H1 (cell line): ENCODE measurements at regions not wholly inside any gene's neighbourhood (a gene's known extent, or its start where the extent isn't known, plus 50 kb on each side); places are given as distances from the start of the nearest gene placed in this dataset.

ENCODE experiments used
- CTCF ChIA-PET: fragments of 300-600 bp; sonication (Branson Sonifier 250); formaldehyde crosslinking; loops from one replicate; lab custom pipeline; 2021; ENCODE audit not compliant: partially characterized antibody; lab: Charles Lee
- POLR2A ChIA-PET: fragments of 300-600 bp; sonication (Branson Sonifier 250); formaldehyde crosslinking; loops from one replicate; lab custom pipeline; 2021; ENCODE audit warnings: inconsistent platforms; ENCODE audit not compliant: partially characterized antibody; lab: Charles Lee
- DNase-seq, 2 experiments: peaks; one replicate each; pipeline versions ENCODE4 v3.0.0 to v3.0.0-alpha.2; 2010 to 2022; ENCODE audit warnings: low spot score in 2 of 2, low read depth in 1 of 2, mixed read lengths in 1 of 2
- FAIRE-seq: peaks from 2 replicates; lab custom pipeline; 2011; peaks lifted over from hg19 to GRCh38; lab: Jason Lieb, UNC
- H2AFZ ChIP-seq: 2 replicates; pipeline ENCODE4 v1.8.1; 2012; ENCODE audit warnings: low read length, inconsistent platforms
- H2AK5ac ChIP-seq: 2 replicates; pipeline ENCODE4 v1.6.1; 2013; ENCODE audit warnings: low read depth, low read length
- H2BK120ac ChIP-seq: replicated peaks from 2 replicates; pipeline ENCODE3; 2013; ENCODE audit warnings: low read depth, low read length, inconsistent platforms
- H2BK12ac ChIP-seq: 2 replicates; pipeline ENCODE4 v1.6.1; 2013; ENCODE audit warnings: low read depth, low read length
- H2BK15ac ChIP-seq: 2 replicates; pipeline ENCODE4 v1.6.1; 2013; ENCODE audit warnings: low read length
- H2BK20ac ChIP-seq: 2 replicates; pipeline ENCODE4 v1.6.1; 2013; ENCODE audit warnings: low read length
- H2BK5ac ChIP-seq: 2 replicates; pipeline ENCODE4 v1.6.1; 2013; ENCODE audit warnings: low read depth, low read length
- H3K14ac ChIP-seq: 2 replicates; pipeline ENCODE4 v1.6.1; 2013; ENCODE audit warnings: inconsistent platforms; ENCODE audit not compliant: insufficient read length
- H3K18ac ChIP-seq: 2 replicates; pipeline ENCODE4 v1.6.1; 2013; ENCODE audit warnings: low read length; ENCODE audit errors: extremely low read depth
- H3K23ac ChIP-seq: 2 replicates; pipeline ENCODE4 v1.6.1; 2013; ENCODE audit warnings: inconsistent platforms; ENCODE audit not compliant: insufficient read length
- H3K23me2 ChIP-seq: 2 replicates; pipeline ENCODE4 v1.6.1; 2013; ENCODE audit warnings: low read depth, low read length
- H3K27ac ChIP-seq: 2 replicates; pipeline ENCODE4 v1.6.1; 2011; ENCODE audit warnings: low read depth, low read length, inconsistent platforms
- H3K27me3 ChIP-seq, 4 experiments: replicated peaks in 1 of 4; 1 replicate in 1 of 4; 2 replicates in 3 of 4; pipeline versions ENCODE4 v1.6.1 to v1.8.1; 2011 to 2013; ENCODE audit warnings: low read length in 3 of 4, mild to moderate bottlenecking in 3 of 4, inconsistent platforms in 2 of 4, mixed read lengths in 2 of 4, moderate library complexity in 1 of 4; ENCODE audit not compliant: control insufficient read depth in 3 of 4, insufficient read depth in 3 of 4; ENCODE audit errors: extremely low read depth in 1 of 4
- H3K36me3 ChIP-seq, 4 experiments: 2 replicates each; pipeline versions ENCODE4 v1.6.1 to v1.8.1; 2011 to 2013; ENCODE audit warnings: mild to moderate bottlenecking in 4 of 4, low read length in 3 of 4, moderate library complexity in 2 of 4, control low read depth in 1 of 4, inconsistent platforms in 1 of 4; ENCODE audit not compliant: insufficient read depth in 4 of 4, control insufficient read depth in 2 of 4
- H3K4ac ChIP-seq: replicated peaks from 2 replicates; pipeline ENCODE3; 2013; ENCODE audit warnings: low read length, low read depth, mixed read lengths, inconsistent platforms; ENCODE audit not compliant: insufficient read length
- H3K4me1 ChIP-seq, 4 experiments: replicated peaks in 1 of 4; 1 replicate in 1 of 4; 2 replicates in 3 of 4; pipeline versions ENCODE4 v1.6.1 to v1.8.1; 2011 to 2013; ENCODE audit warnings: low read length in 3 of 4, inconsistent platforms in 2 of 4, mixed read lengths in 1 of 4; ENCODE audit not compliant: insufficient read depth in 4 of 4, control insufficient read depth in 3 of 4
- H3K4me2 ChIP-seq, 2 experiments: 2 replicates each; pipeline versions ENCODE4 v1.6.1 to v1.8.1; 2011 to 2013; ENCODE audit warnings: low read depth in 2 of 2, low read length in 2 of 2, control low read depth in 1 of 2, inconsistent platforms in 1 of 2, mild to moderate bottlenecking in 1 of 2; ENCODE audit not compliant: insufficient read depth in 1 of 2
- H3K4me3 ChIP-seq, 4 experiments: fragments of 200-600, 300-600 bp in 1 of 4; sonication (generic), shearing (Covaris generic), sonication (Bioruptor Twin) in 1 of 4; 2 replicates each; pipeline versions ENCODE4 v1.5.1 to v1.8.1; 2011 to 2016; ENCODE audit warnings: low read length in 4 of 4, low read depth in 3 of 4, control low read depth in 2 of 4, inconsistent platforms in 2 of 4, mild to moderate bottlenecking in 2 of 4, mixed read lengths in 1 of 4, moderate library complexity in 1 of 4; ENCODE audit not compliant: insufficient read depth in 2 of 4; ENCODE audit errors: extremely low read depth in 1 of 4
- H3K56ac ChIP-seq: replicated peaks from 2 replicates; pipeline ENCODE3; 2013; ENCODE audit warnings: low read depth, mild to moderate bottlenecking, mixed read lengths, low read length, inconsistent platforms; ENCODE audit not compliant: insufficient read length
- H3K79me1 ChIP-seq: 2 replicates; pipeline ENCODE4 v1.6.1; 2013; ENCODE audit warnings: low read depth, low read length, control low read depth
- H3K79me2 ChIP-seq, 2 experiments: 2 replicates each; pipeline versions ENCODE4 v1.6.1 to v1.8.1; 2012 to 2013; ENCODE audit warnings: low read length in 2 of 2, mild to moderate bottlenecking in 2 of 2, inconsistent platforms in 1 of 2; ENCODE audit not compliant: insufficient read depth in 2 of 2, control insufficient read depth in 1 of 2
- H3K9ac ChIP-seq, 4 experiments: replicated peaks in 1 of 4; 1 replicate in 1 of 4; 2 replicates in 3 of 4; pipeline versions ENCODE4 v1.6.1 to v1.8.1; 2011 to 2013; ENCODE audit warnings: low read depth in 3 of 4, low read length in 3 of 4, control low read depth in 2 of 4, mild to moderate bottlenecking in 2 of 4, moderate library complexity in 2 of 4, inconsistent platforms in 1 of 4; ENCODE audit errors: extremely low read depth in 1 of 4
- H3K9me3 ChIP-seq, 2 experiments: 2 replicates each; pipeline versions ENCODE4 v1.6.1 to v1.8.1; 2012 to 2013; ENCODE audit warnings: mild to moderate bottlenecking in 2 of 2, moderate library complexity in 2 of 2, control low read depth in 1 of 2, inconsistent platforms in 1 of 2, low read depth in 1 of 2, low read length in 1 of 2, mixed read lengths in 1 of 2; ENCODE audit not compliant: insufficient read depth in 2 of 2
- H4K20me1 ChIP-seq, 2 experiments: replicated peaks in 1 of 2; 2 replicates each; pipeline versions ENCODE3 to v1.8.1; 2011 to 2013; ENCODE audit warnings: inconsistent platforms in 2 of 2, low read length in 2 of 2, mild to moderate bottlenecking in 1 of 2; ENCODE audit not compliant: insufficient read depth in 2 of 2, control insufficient read depth in 1 of 2
- H4K5ac ChIP-seq: 2 replicates; pipeline ENCODE4 v1.6.1; 2013; ENCODE audit warnings: low read length, low read depth, mixed read lengths, inconsistent platforms; ENCODE audit not compliant: insufficient read length
- H4K8ac ChIP-seq: 2 replicates; pipeline ENCODE4 v1.8.0; 2013; ENCODE audit warnings: mild to moderate bottlenecking, moderate library complexity, low read length, inconsistent platforms; ENCODE audit not compliant: insufficient read depth; ENCODE audit errors: extremely low read depth
- H4K91ac ChIP-seq: replicated peaks from 2 replicates; pipeline ENCODE3; 2013; ENCODE audit warnings: low read length, mixed read lengths, inconsistent platforms; ENCODE audit not compliant: insufficient read length
- E2F6 ChIP-seq: IDR thresholded peaks from 2 replicates; pipeline ENCODE4 v1.6.1; 2012; ENCODE audit warnings: inconsistent platforms
- EP300 ChIP-seq, 2 experiments: IDR thresholded peaks; 1 replicate in 1 of 2; 2 replicates in 1 of 2; pipeline ENCODE4 v1.6.1; 2011 to 2012; ENCODE audit warnings: low read depth in 2 of 2, low read length in 2 of 2, mild to moderate bottlenecking in 2 of 2, borderline replicate concordance in 1 of 2, inconsistent platforms in 1 of 2, moderate library complexity in 1 of 2
- HDAC6 ChIP-seq: IDR thresholded peaks from one replicate; pipeline ENCODE4 v1.7.1; 2012; ENCODE audit warnings: low read depth, mild to moderate bottlenecking, inconsistent platforms, low read length, moderate library complexity
- KDM1A ChIP-seq: fragments of 200-600, 300-600 bp; sonication (generic); IDR thresholded peaks from 2 replicates; pipeline ENCODE4 v1.7.1; 2016; ENCODE audit warnings: mild to moderate bottlenecking, low read length, borderline replicate concordance
- NRF1 ChIP-seq: IDR thresholded peaks from 2 replicates; pipeline ENCODE4 v1.6.1; 2011; ENCODE audit warnings: mild to moderate bottlenecking, low read depth, low read length, improper control_type of control experiment
- RNF2 ChIP-seq: fragments of 200-900, 300-1000 bp; sonication (generic); IDR thresholded peaks from 2 replicates; pipeline ENCODE4 v1.7.1; 2016; ENCODE audit warnings: borderline replicate concordance, low read depth, mild to moderate bottlenecking, antibody characterized with exemption, low read length; ENCODE audit not compliant: poor library complexity, severe bottlenecking; ENCODE audit errors: missing control alignments
- SIN3A ChIP-seq, 2 experiments: IDR thresholded peaks in 1 of 2; conservative IDR thresholded peaks in 1 of 2; 2 replicates each; pipeline ENCODE4 v1.6.1; 2011 to 2012; ENCODE audit warnings: low read length in 2 of 2, improper control_type of control experiment in 1 of 2, low read depth in 1 of 2, mild to moderate bottlenecking in 1 of 2
- SP4 ChIP-seq: IDR thresholded peaks from 2 replicates; pipeline ENCODE4 v1.6.1; 2012; ENCODE audit warnings: low read length, inconsistent platforms
- SRF ChIP-seq: IDR thresholded peaks from 2 replicates; pipeline ENCODE4 v1.6.1; 2011; ENCODE audit warnings: mild to moderate bottlenecking, low read depth, low read length, moderate library complexity
- TAF1 ChIP-seq: IDR thresholded peaks from 2 replicates; pipeline ENCODE4 v1.6.1; 2011; ENCODE audit warnings: mild to moderate bottlenecking, low read depth, low read length
- YY1 ChIP-seq: IDR thresholded peaks from 2 replicates; pipeline ENCODE4 v1.6.1; 2011; ENCODE audit warnings: low read depth, mild to moderate bottlenecking, low read length
- WGBS, 2 experiments: shearing (Covaris generic) in 1 of 2; methylation state at CpG; one replicate each; pipeline versions ENCODE4 v1.1.6 to v1.1.7; 2013 to 2015; ENCODE audit warnings: low lambda C conversion rate in 2 of 2, mixed read lengths in 2 of 2, inconsistent platforms in 1 of 2, low coverage in 1 of 2, missing lambda C conversion rate in 1 of 2; ENCODE audit not compliant: insufficient replicate concordance in 2 of 2, insufficient coverage in 1 of 2, insufficient read length in 1 of 2; ENCODE audit errors: extremely low coverage in 1 of 2, missing lambda C conversion rate in 1 of 2; 5-methylcytosine and 5-hydroxymethylcytosine counted together

- FAIRE-seq (no peak), DNase-seq (no peak)
- H4K91ac ChIP-seq, result no peak overlapping the region
- H4K5ac ChIP-seq, result no peak overlapping the region
- no peak overlapping the region for H3K4ac ChIP-seq
- H4K20me1 ChIP-seq, result no peaks in the 10 kb centered on the region
- H3K4me2 ChIP-seq, result no peak overlapping the region
- 85% methylated on average over 2 of the region's 2 CpGs; no CpG with 5 or more reads in 1 of the 2 experiments for WGBS, 2 experiments
- no peak overlapping the region for H2BK120ac ChIP-seq
- no peaks in the 10 kb centered on the region for H3K23me2 ChIP-seq
- H3K9me3 ChIP-seq, result no peaks in the 10 kb centered on the region
- H2BK5ac ChIP-seq, result no peak overlapping the region
- no peaks in the 10 kb centered on the region for H3K79me2 ChIP-seq
- no peaks in the 10 kb centered on the region for H3K36me3 ChIP-seq
- ChIA-PET CTCF (no interaction called here), POLR2A (no interaction called here)
- H4K8ac ChIP-seq, result no peak overlapping the region
- H2BK15ac ChIP-seq, result no peak overlapping the region
- no peak overlapping the region for H2AK5ac ChIP-seq
- H3K56ac ChIP-seq, result no peak overlapping the region
- H3K14ac ChIP-seq, result no peak overlapping the region
- H3K4me1 ChIP-seq, result no peaks in the 10 kb centered on the region
- H3K79me1 ChIP-seq, result no peaks in the 10 kb centered on the region
- H3K27me3 ChIP-seq, result no peaks in the 10 kb centered on the region
- H3K4me3 ChIP-seq, result no peak overlapping the region
- H2BK12ac ChIP-seq, result no peak overlapping the region
- H3K9ac ChIP-seq, result no peak overlapping the region
- no peak overlapping the region for H3K27ac ChIP-seq
- H3K23ac ChIP-seq, result no peak overlapping the region
- no peak overlapping the region for H2BK20ac ChIP-seq
- no peak overlapping the region for H3K18ac ChIP-seq
- no peak overlapping the region for H2AFZ ChIP-seq
- TF ChIP-seq RNF2 (no peak), E2F6 (no peak), TAF1 (no peak), HDAC6 (no peak), SIN3A (conservative IDR thresholded peaks at IDR 0.05 in 1 of 2, IDR thresholded peaks at IDR 0.05 in 1 of 2; ENCODE audit: low read depth in 1 of 2, low read length in 2 of 2) (no peak), YY1 (no peak), KDM1A (no peak), SP4 (no peak), NRF1 (no peak), SRF (no peak), EP300 (IDR thresholded peaks at IDR 0.05; ENCODE audit: borderline replicate concordance in 1 of 2, low read depth in 2 of 2, low read length in 2 of 2) (no peak)
These were observed 316.8 kb downstream of the TTLL7 start for GRCh38 chr1:83682132-83682531.
